H9 (cell line): ENCODE measurements at regions not wholly inside any gene's neighbourhood (a gene's known extent, or its start where the extent isn't known, plus 50 kb on each side); places are given as distances from the start of the nearest gene placed in this dataset.

Source experiments
- DNase-seq: peaks from one replicate; pipeline ENCODE4 v3.0.0-alpha.2; 2017
- H2AFZ ChIP-seq: one replicate; pipeline ENCODE4 v1.6.1; 2013; ENCODE audit warnings: mild to moderate bottlenecking, low read length, control low read depth, moderate library complexity
- H2AK5ac ChIP-seq: 2 replicates; pipeline ENCODE4 v1.6.1; 2013; ENCODE audit warnings: low read length, control low read depth, mixed read lengths; ENCODE audit not compliant: insufficient read length
- H2BK120ac ChIP-seq: one replicate; pipeline ENCODE4 v1.6.1; 2013; ENCODE audit warnings: low read depth, mild to moderate bottlenecking, low read length, control low read depth, inconsistent platforms; ENCODE audit not compliant: poor library complexity, severe bottlenecking
- H2BK12ac ChIP-seq: 2 replicates; pipeline ENCODE4 v1.6.1; 2013; ENCODE audit warnings: low read length, control low read depth, mixed read lengths, low read depth; ENCODE audit not compliant: insufficient read length
- H2BK15ac ChIP-seq: 2 replicates; pipeline ENCODE4 v1.6.1; 2013; ENCODE audit warnings: low read depth, low read length, control low read depth
- H2BK20ac ChIP-seq: one replicate; pipeline ENCODE4 v1.6.1; 2013; ENCODE audit warnings: low read depth, mild to moderate bottlenecking, low read length, control low read depth, inconsistent platforms; ENCODE audit not compliant: poor library complexity, severe bottlenecking
- H2BK5ac ChIP-seq: 2 replicates; pipeline ENCODE4 v1.6.1; 2013; ENCODE audit warnings: low read length, control low read depth, mixed read lengths; ENCODE audit not compliant: insufficient read length
- H3K14ac ChIP-seq: 2 replicates; pipeline ENCODE4 v1.6.1; 2013; ENCODE audit warnings: low read length, control low read depth; ENCODE audit not compliant: insufficient read depth
- H3K18ac ChIP-seq: 2 replicates; pipeline ENCODE4 v1.6.1; 2013; ENCODE audit warnings: low read depth, mild to moderate bottlenecking, mixed read lengths, low read length, control low read depth; ENCODE audit not compliant: insufficient read length
- H3K23ac ChIP-seq: 2 replicates; pipeline ENCODE4 v1.6.1; 2013; ENCODE audit warnings: low read length, control low read depth, mixed read lengths, low read depth; ENCODE audit not compliant: insufficient read length
- H3K23me2 ChIP-seq: 2 replicates; pipeline ENCODE4 v1.6.1; 2013; ENCODE audit warnings: low read depth, mild to moderate bottlenecking, mixed read lengths, low read length, control low read depth; ENCODE audit not compliant: insufficient read length, poor library complexity, severe bottlenecking
- H3K27ac ChIP-seq: 2 replicates; pipeline ENCODE4 v1.5.1; 2013; ENCODE audit warnings: low read length, control low read depth, mixed read lengths, low read depth; ENCODE audit not compliant: insufficient read length
- H3K27me3 ChIP-seq: 2 replicates; pipeline ENCODE4 v1.6.1; 2013; ENCODE audit warnings: low read length, control low read depth, inconsistent platforms; ENCODE audit not compliant: insufficient read depth
- H3K4ac ChIP-seq: 2 replicates; pipeline ENCODE4 v1.6.1; 2013; ENCODE audit warnings: low read depth, mild to moderate bottlenecking, control low read depth, inconsistent platforms, low read length, moderate library complexity
- H3K4me1 ChIP-seq: 2 replicates; pipeline ENCODE4 v1.6.1; 2013; ENCODE audit warnings: low read length, control low read depth, inconsistent platforms; ENCODE audit not compliant: insufficient read depth
- H3K4me2 ChIP-seq: 2 replicates; pipeline ENCODE4 v1.6.1; 2013; ENCODE audit warnings: low read length, control low read depth, mixed read lengths; ENCODE audit not compliant: insufficient read length, insufficient read depth
- H3K56ac ChIP-seq: 2 replicates; pipeline ENCODE4 v1.6.1; 2013; ENCODE audit warnings: low read depth, mild to moderate bottlenecking, mixed read lengths, low read length, control low read depth; ENCODE audit not compliant: insufficient read length
- H3K79me1 ChIP-seq: 2 replicates; pipeline ENCODE4 v1.6.1; 2013; ENCODE audit warnings: low read depth, mild to moderate bottlenecking, moderate library complexity, low read length, control low read depth, inconsistent platforms; ENCODE audit not compliant: insufficient read depth, poor library complexity, severe bottlenecking
- H3K79me2 ChIP-seq: 2 replicates; pipeline ENCODE4 v1.6.1; 2013; ENCODE audit warnings: low read length, control low read depth, inconsistent platforms; ENCODE audit not compliant: insufficient read depth
- H3K9ac ChIP-seq: 2 replicates; pipeline ENCODE4 v1.6.1; 2013; ENCODE audit warnings: low read length, control low read depth, mixed read lengths; ENCODE audit not compliant: insufficient read length; ENCODE audit errors: extremely low read depth
- H3K9me3 ChIP-seq: one replicate; pipeline ENCODE4 v1.6.1; 2013; ENCODE audit warnings: low read depth, low read length, inconsistent platforms; ENCODE audit not compliant: control insufficient read depth
- H3T11ph ChIP-seq: one replicate; pipeline ENCODE4 v1.6.1; 2013; ENCODE audit warnings: mild to moderate bottlenecking, low read length, control low read depth, inconsistent platforms
- H4K20me1 ChIP-seq: one replicate; pipeline ENCODE4 v1.6.1; 2013; ENCODE audit not compliant: control insufficient read depth, insufficient read length, insufficient read depth
- H4K5ac ChIP-seq: 2 replicates; pipeline ENCODE4 v1.6.1; 2013; ENCODE audit warnings: low read depth, mild to moderate bottlenecking, mixed read lengths, low read length, control low read depth; ENCODE audit not compliant: insufficient read length
- H4K8ac ChIP-seq: replicated peaks from 2 replicates; pipeline ENCODE4 v1.6.1; 2013; ENCODE audit warnings: low read length, control low read depth, mixed read lengths, low read depth; ENCODE audit not compliant: insufficient read length
- H4K91ac ChIP-seq: 2 replicates; pipeline ENCODE4 v1.6.1; 2013; ENCODE audit warnings: low read depth, mild to moderate bottlenecking, moderate library complexity, mixed read lengths, low read length, control low read depth; ENCODE audit not compliant: insufficient read length
- H3K27ac Mint-ChIP-seq, 3 experiments: 2 replicates in 2 of 3; 3 replicates in 1 of 3; pipeline ENCODE4 v1.8.0; 2020 to 2021; ENCODE audit warnings: mixed read lengths in 3 of 3, mild to moderate bottlenecking in 1 of 3, moderate library complexity in 1 of 3
- H3K27me3 Mint-ChIP-seq: 2 replicates; pipeline ENCODE4 v1.8.0; 2021; ENCODE audit warnings: low read depth, mild to moderate bottlenecking, moderate library complexity, mixed read lengths
- H3K36me3 Mint-ChIP-seq, 3 experiments: 2 replicates in 2 of 3; 3 replicates in 1 of 3; pipeline ENCODE4 v1.8.0; 2020 to 2021; ENCODE audit warnings: low read depth in 3 of 3, mixed read lengths in 3 of 3; ENCODE audit not compliant: insufficient read depth in 1 of 3
- H3K4me1 Mint-ChIP-seq, 2 experiments: 2 replicates each; pipeline ENCODE4 v1.8.0; 2020; ENCODE audit warnings: mixed read lengths in 2 of 2
- H3K4me3 Mint-ChIP-seq, 2 experiments: 2 replicates in 1 of 2; 3 replicates in 1 of 2; pipeline ENCODE4 v1.8.0; 2020 to 2021; ENCODE audit warnings: mild to moderate bottlenecking in 2 of 2, mixed read lengths in 2 of 2, moderate library complexity in 1 of 2
- H3K9me3 Mint-ChIP-seq, 2 experiments: 2 replicates in 1 of 2; 3 replicates in 1 of 2; pipeline ENCODE4 v1.8.0; 2020; ENCODE audit warnings: mild to moderate bottlenecking in 2 of 2, mixed read lengths in 2 of 2, moderate library complexity in 1 of 2
- WGBS: extraction: QIAGEN DNeasy Blood & Tissue Kit; methylation state at CpG from one replicate; pipeline ENCODE4 v1.1.7; 2013; ENCODE audit warnings: missing lambda C conversion rate, low lambda C conversion rate, mixed read lengths; ENCODE audit not compliant: insufficient read length; ENCODE audit errors: extremely low coverage; 5-methylcytosine and 5-hydroxymethylcytosine counted together
- TF ChIP-seq, protein P1 (sequence below): fragments of 200-600 bp; sonication (generic); conservative IDR thresholded peaks from 3 replicates; pipeline ENCODE4 v1.8.0; 2021; ENCODE audit warnings: antibody characterized with exemption, mild to moderate bottlenecking

DNA sequence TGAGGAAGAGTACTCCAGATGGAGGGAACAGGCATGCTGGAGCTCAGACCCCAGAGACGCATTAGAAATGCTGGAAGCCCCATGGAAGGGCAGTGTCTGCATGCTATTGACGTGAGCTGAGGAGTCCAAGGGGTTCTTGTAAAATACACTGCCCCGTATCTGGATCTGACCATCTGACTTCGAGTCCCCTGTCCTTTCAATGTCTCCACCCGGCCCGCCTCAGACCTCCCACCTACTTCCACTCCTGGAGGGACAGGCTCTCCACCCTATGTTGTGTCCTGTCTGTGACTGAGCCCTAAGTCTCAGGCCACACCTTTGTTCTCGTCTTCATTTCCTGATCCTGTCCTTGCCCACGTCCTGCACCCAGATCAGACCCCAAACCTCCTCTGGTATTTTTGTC lies 496.3 kb downstream of the CDH26 start:
- Histone ChIP-seq H3K27ac (no peak overlapping the region), H4K8ac (no peak overlapping the region), H3K4me1 (no peaks in the 10 kb centered on the region), H4K91ac (no peak overlapping the region), H3K4me2 (no peak overlapping the region), H3K27me3 (no peaks in the 10 kb centered on the region), H2BK15ac (no peak overlapping the region), H2BK12ac (no peak overlapping the region), H2BK5ac (no peak overlapping the region), H3K56ac (no peak overlapping the region), H2AK5ac (no peak overlapping the region), H3K18ac (no peak overlapping the region), H3K23me2 (no peaks in the 10 kb centered on the region), H3K79me2 (no peaks in the 10 kb centered on the region), H4K5ac (no peak overlapping the region), H3K9ac (no peak overlapping the region), H4K20me1 (no peaks in the 10 kb centered on the region), H3K79me1 (no peaks in the 10 kb centered on the region), H3K4ac (no peak overlapping the region), H3T11ph (no peak overlapping the region), H2AFZ (no peak overlapping the region), H3K23ac (no peak overlapping the region), H2BK20ac (no peak overlapping the region), H3K14ac (no peak overlapping the region), H3K9me3 (no peaks in the 10 kb centered on the region), H2BK120ac (no peak overlapping the region)
- Mint-ChIP-seq H3K36me3 (no peaks in the 10 kb centered on the region), H3K4me1 (peaks cover 2 to 7% of the 10 kb centered on the region in 2 experiments; a peak in 2 of 4 replicates), H3K9me3 (no peaks in the 10 kb centered on the region), H3K27ac (no peak overlapping the region; a peak in 1 of 7 replicates), H3K27me3 (no peaks in the 10 kb centered on the region; the same call in 1 of the 2 replicates), H3K4me3 (no peak overlapping the region)
- DNase-seq: no peak
- TF ChIP-seq, protein P1, sequence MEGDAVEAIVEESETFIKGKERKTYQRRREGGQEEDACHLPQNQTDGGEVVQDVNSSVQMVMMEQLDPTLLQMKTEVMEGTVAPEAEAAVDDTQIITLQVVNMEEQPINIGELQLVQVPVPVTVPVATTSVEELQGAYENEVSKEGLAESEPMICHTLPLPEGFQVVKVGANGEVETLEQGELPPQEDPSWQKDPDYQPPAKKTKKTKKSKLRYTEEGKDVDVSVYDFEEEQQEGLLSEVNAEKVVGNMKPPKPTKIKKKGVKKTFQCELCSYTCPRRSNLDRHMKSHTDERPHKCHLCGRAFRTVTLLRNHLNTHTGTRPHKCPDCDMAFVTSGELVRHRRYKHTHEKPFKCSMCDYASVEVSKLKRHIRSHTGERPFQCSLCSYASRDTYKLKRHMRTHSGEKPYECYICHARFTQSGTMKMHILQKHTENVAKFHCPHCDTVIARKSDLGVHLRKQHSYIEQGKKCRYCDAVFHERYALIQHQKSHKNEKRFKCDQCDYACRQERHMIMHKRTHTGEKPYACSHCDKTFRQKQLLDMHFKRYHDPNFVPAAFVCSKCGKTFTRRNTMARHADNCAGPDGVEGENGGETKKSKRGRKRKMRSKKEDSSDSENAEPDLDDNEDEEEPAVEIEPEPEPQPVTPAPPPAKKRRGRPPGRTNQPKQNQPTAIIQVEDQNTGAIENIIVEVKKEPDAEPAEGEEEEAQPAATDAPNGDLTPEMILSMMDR: no peak
- whole genome bisulfite sequencing: no CpG with 5 or more reads among the region's 8 CpGs
